ENCODE measurements at regions not wholly inside any gene's neighbourhood (a gene's known extent, or its start where the extent isn't known, plus 50 kb on each side); places are given as distances from the start of the nearest gene placed in this dataset.

GRCh38 chr5:167603135-167603534, 688.3 kb upstream of the WWC1 start:
- TF ChIP-seq ZNF8 (CRISPR knock-in tag; IDR thresholded peaks at IDR 0.05), result no peak
- no peak for TF ChIP-seq CSDC2 (CRISPR knock-in tag; IDR thresholded peaks at IDR 0.05)
- no peak for TF ChIP-seq PATZ1 (CRISPR knock-in tag; IDR thresholded peaks at IDR 0.05; ENCODE audit: borderline replicate concordance)
- no peak for TF ChIP-seq ZNF70 (CRISPR knock-in tag; IDR thresholded peaks at IDR 0.05)

Measured in SK-N-SH treated with all-trans-retinoic acid at 6 μM for 48 hours (cell line).